ENCODE measurements at regions not wholly inside any gene's neighbourhood (a gene's known extent, or its start where the extent isn't known, plus 50 kb on each side); places are given as distances from the start of the nearest gene placed in this dataset.

GRCh38 chr2:16063251-16063850 lies 123.0 kb downstream of the MYCN start:
- 85% methylated on average over 4 of the region's 4 CpGs for WGBS (ENCODE audit: insufficient coverage)
- Histone ChIP-seq H3K27ac (ENCODE audit: low read length in 2 of 2) (no peak overlapping the region), H3K27me3 (replicated peaks in 1 of 4; ENCODE audit: control extremely low read depth in 1 of 4, control insufficient read depth in 3 of 4, insufficient read depth in 4 of 4, low read length in 3 of 4) (peaks cover 0 to 2% (median 0%) of the 10 kb centered on the region in 4 experiments), H2AFZ (ENCODE audit: insufficient read depth, low read depth, low read length, poor library complexity, severe bottlenecking) (no peak overlapping the region), H4K20me1 (ENCODE audit: control insufficient read depth, insufficient read depth, low read length, poor library complexity, severe bottlenecking) (no peaks in the 10 kb centered on the region), H3K9ac (ENCODE audit: low read length) (no peak overlapping the region), H3K9me3 (ENCODE audit: control extremely low read depth in 1 of 3, control insufficient read depth in 2 of 3, insufficient read depth in 1 of 3, low read length in 2 of 3) (peaks cover 0 to 18% (median 14%) of the 10 kb centered on the region in 3 donors), H3K4me1 (ENCODE audit: control insufficient read depth in 2 of 2, insufficient read depth in 2 of 2, low read length in 2 of 2) (no peaks in the 10 kb centered on the region), H3K4me3 (ENCODE audit: control extremely low read depth in 1 of 5, extremely low read depth in 1 of 5, insufficient read depth in 1 of 5, low read depth in 2 of 5, low read length in 4 of 5) (no peak overlapping the region), H3K36me3 (replicated peaks in 1 of 2; ENCODE audit: control extremely low read depth in 1 of 2, control insufficient read depth in 1 of 2, extremely low read depth in 1 of 2, insufficient read depth in 2 of 2, low read length in 1 of 2) (no peaks in the 10 kb centered on the region), H3K4me2 (replicated peaks; ENCODE audit: low read depth, low read length, poor library complexity, severe bottlenecking) (no peak overlapping the region), H3K79me2 (ENCODE audit: control insufficient read depth, insufficient read depth, low read length) (no peaks in the 10 kb centered on the region)
- H3K27ac Mint-ChIP-seq, result no peak overlapping the region
- TF ChIP-seq CTCF (IDR thresholded peaks at IDR 0.05) (no peak), EZH2 (IDR thresholded peaks at IDR 0.05; ENCODE audit: borderline replicate concordance, insufficient read depth, low read depth, low read length, poor library complexity, severe bottlenecking) (no peak)
- H3K4me1 Mint-ChIP-seq, result no peaks in the 10 kb centered on the region
- DNase-seq (no peak), ATAC-seq (ENCODE audit: low read depth) (no peak)
- no peak overlapping the region for H3K4me3 Mint-ChIP-seq
- intact Hi-C loops (cut with micrococcal nuclease), result no loop called here
- H3K9me3 Mint-ChIP-seq (ENCODE audit: insufficient read depth), result peaks cover 10% of the 10 kb centered on the region
- no peaks in the 10 kb centered on the region for H3K27me3 Mint-ChIP-seq
- POLR2A ChIA-PET, result no interaction called here
- CTCF ChIA-PET, result no interaction called here

GRCh38 chr2:16062471-16063250 lies 122.3 kb downstream of the MYCN start:
- intact Hi-C loops (cut with micrococcal nuclease), result no loop called here

More at GRCh38 chr2:16062471-16063250, 122.3 kb downstream of the MYCN start:
- ATAC-seq (ENCODE audit: low read depth) (no peak), DNase-seq (no peak)
- Histone ChIP-seq H3K27me3 (replicated peaks in 1 of 4; ENCODE audit: control extremely low read depth in 1 of 4, control insufficient read depth in 3 of 4, insufficient read depth in 4 of 4, low read length in 3 of 4) (peaks cover 0 to 2% (median 0%) of the 10 kb centered on the region in 4 experiments), H4K20me1 (ENCODE audit: control insufficient read depth, insufficient read depth, low read length, poor library complexity, severe bottlenecking) (no peaks in the 10 kb centered on the region), H3K9me3 (ENCODE audit: control extremely low read depth in 1 of 3, control insufficient read depth in 2 of 3, insufficient read depth in 1 of 3, low read length in 2 of 3) (peaks cover 0 to 18% (median 16%) of the 10 kb centered on the region in 3 donors), H3K4me2 (replicated peaks; ENCODE audit: low read depth, low read length, poor library complexity, severe bottlenecking) (no peak overlapping the region), H3K9ac (ENCODE audit: low read length) (no peak overlapping the region), H3K36me3 (replicated peaks in 1 of 2; ENCODE audit: control extremely low read depth in 1 of 2, control insufficient read depth in 1 of 2, extremely low read depth in 1 of 2, insufficient read depth in 2 of 2, low read length in 1 of 2) (no peaks in the 10 kb centered on the region), H3K4me1 (ENCODE audit: control insufficient read depth in 2 of 2, insufficient read depth in 2 of 2, low read length in 2 of 2) (no peaks in the 10 kb centered on the region), H3K79me2 (ENCODE audit: control insufficient read depth, insufficient read depth, low read length) (no peaks in the 10 kb centered on the region), H3K4me3 (ENCODE audit: control extremely low read depth in 1 of 5, extremely low read depth in 1 of 5, insufficient read depth in 1 of 5, low read depth in 2 of 5, low read length in 4 of 5) (no peak overlapping the region), H3K27ac (ENCODE audit: low read length in 2 of 2) (no peak overlapping the region), H2AFZ (ENCODE audit: insufficient read depth, low read depth, low read length, poor library complexity, severe bottlenecking) (no peak overlapping the region)
- ChIA-PET POLR2A (no interaction called here), CTCF (no interaction called here)
- no peaks in the 10 kb centered on the region for H3K4me1 Mint-ChIP-seq
- WGBS (ENCODE audit: insufficient coverage), result no CpG with 5 or more reads among the region's 1 CpG
- TF ChIP-seq EZH2 (IDR thresholded peaks at IDR 0.05; ENCODE audit: borderline replicate concordance, insufficient read depth, low read depth, low read length, poor library complexity, severe bottlenecking) (no peak), CTCF (IDR thresholded peaks at IDR 0.05) (no peak)
- no peak overlapping the region for H3K4me3 Mint-ChIP-seq
- H3K27me3 Mint-ChIP-seq, result no peaks in the 10 kb centered on the region
- H3K9me3 Mint-ChIP-seq (ENCODE audit: insufficient read depth), result peaks cover 10% of the 10 kb centered on the region
- H3K27ac Mint-ChIP-seq, result no peak overlapping the region

All from B cell (primary cell).